ENCODE measurements at regions not wholly inside any gene's neighbourhood (a gene's known extent, or its start where the extent isn't known, plus 50 kb on each side); places are given as distances from the start of the nearest gene placed in this dataset.

- peak; percentile 30 for DNase-seq
Measured at GRCh38 chr7:25968205-25968993, 183.6 kb upstream of the NFE2L3 start.

DNA sequence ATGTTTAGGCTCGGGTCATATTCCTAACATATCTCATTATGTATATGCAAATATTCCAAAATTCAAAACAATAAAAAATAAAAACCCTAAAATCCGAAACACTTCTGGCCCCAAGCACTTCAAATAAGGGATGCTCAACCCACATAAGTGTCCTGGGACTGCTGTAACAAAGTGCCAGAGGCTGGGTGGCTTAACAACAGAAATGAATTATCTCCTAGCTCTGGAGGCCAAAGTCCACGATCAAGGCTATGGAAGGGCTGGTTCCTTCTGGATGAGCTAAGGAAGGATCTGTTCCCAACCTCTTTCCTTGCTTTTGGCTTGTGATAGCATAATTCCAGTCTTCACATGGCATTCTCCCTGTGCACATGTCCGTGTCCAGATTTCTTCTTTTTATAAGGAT is 181.6 kb upstream of the NFE2L3 start:
- no peak for DNase-seq

- no peak for DNase-seq
Measured at GRCh38 chr7:25970911-25971310, 181.1 kb upstream of the NFE2L3 start.

DNA sequence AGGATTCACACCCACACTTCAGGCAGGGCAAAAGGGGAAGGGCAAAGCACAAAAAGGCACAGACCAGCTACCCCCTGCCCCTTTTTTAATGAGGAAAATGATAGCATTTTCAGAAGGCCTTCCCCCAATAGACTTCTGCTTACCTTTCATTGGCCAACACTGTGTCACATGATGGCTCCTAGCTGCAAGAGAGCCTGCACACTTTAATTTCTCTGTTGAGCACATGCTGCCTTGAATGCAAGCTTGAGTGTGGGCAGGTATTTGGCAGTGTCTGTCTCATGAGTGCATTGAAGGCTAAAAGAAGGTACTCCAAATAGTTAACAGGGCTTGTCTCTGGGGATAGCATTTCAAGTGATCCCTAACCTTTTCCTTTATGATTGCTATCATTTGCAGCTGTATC is 175.4 kb upstream of the NFE2L3 start:
- no peak for DNase-seq

- DNase-seq: no peak
Measured at GRCh38 chr7:25978466-25978865, 173.5 kb upstream of the NFE2L3 start.

DNA sequence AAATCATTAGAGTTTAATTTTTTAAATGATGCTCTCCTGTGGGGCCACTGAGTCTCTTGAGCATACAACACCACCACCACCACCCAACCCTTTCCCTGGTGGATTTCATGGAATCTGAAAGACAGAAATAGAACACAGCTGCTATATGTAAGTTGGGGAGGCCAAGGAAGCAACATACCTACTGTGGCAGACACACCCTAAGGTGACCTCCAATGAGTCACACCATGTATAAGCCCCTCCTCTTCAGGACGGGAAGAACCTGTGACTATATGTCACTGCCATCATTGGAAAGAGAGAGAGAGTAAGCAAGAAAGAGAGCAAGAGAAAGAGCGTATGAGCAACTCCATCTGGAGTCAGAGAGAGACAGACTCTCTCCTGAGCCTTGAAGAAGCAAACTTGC is 172.4 kb upstream of the NFE2L3 start:
- DNase-seq: no peak

DNA sequence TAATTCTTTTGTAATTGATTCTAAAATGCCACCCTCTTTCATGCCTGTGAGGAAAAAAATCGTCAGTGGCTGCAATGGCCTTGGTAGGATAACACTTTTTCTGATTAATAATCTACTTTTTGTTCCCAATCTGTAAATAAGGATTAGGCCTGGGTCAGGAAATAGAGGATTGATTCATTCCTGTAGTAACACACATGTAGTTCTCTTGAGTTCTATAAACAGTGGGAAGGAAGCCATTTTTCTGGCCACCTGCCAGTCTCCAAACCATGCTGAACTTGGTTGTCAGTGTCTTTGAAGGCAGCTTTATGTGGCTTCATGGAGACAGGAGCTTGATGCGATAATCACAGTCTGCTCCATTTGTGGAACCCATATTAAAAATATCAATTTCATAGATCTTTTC is 169.3 kb upstream of the NFE2L3 start:
- DNase-seq: no peak

- DNase-seq: no peak
Measured at GRCh38 chr7:25985196-25985595, 166.8 kb upstream of the NFE2L3 start.

DNA sequence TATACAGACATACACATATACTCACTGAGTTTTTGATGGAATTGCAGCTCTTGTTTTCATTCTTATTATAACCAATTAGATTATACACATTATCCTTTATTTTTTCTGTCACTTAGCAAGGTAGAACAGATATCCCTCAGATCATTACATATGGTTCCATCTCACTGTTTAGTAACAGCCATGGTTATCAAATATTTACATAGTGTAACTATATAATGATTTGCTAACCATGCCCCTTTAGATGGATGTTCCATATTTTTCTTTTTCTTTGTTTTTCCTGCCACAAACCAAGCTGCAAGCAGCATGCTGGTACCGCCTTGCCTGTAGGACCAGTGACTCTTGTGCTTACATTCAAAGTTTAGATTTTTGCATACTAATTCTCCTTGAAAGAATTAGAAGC is 163.4 kb upstream of the NFE2L3 start:
- DNase-seq: no peak

- no peak for DNase-seq
Measured at GRCh38 chr7:25989140-25989705, 162.8 kb upstream of the NFE2L3 start.

DNA sequence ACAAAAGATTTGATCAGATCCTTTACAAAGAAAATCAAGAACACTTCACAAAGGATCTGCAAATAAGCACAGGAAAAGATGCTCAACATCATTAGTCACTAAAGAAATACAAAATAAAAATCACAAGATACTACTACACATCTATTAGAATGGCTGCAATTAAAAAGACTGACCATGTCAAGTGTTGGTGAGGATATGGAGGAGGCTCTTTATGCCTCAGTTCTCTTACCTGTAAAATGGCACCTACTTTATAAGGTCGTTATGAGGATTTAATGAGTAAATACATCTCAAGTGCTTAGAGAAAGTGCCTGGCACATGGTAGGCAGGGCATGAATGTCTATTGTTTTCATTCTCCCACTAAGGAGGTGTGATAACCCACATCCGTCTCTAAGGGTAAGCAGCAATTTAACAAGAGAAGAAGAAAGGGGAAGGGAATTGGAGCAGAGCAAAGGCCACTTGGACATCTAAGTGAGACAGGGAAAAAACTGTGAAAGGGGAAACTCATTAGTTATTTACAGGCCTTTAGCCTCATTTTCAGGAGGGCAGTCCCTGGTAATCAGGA is 157.5 kb upstream of the NFE2L3 start:
- peak; percentile 12 for DNase-seq

- DNase-seq: no peak
Measured at GRCh38 chr7:25995216-25995615, 156.8 kb upstream of the NFE2L3 start.

- no peak for DNase-seq
Measured at GRCh38 chr7:25996006-25996408, 156.0 kb upstream of the NFE2L3 start.

DNA sequence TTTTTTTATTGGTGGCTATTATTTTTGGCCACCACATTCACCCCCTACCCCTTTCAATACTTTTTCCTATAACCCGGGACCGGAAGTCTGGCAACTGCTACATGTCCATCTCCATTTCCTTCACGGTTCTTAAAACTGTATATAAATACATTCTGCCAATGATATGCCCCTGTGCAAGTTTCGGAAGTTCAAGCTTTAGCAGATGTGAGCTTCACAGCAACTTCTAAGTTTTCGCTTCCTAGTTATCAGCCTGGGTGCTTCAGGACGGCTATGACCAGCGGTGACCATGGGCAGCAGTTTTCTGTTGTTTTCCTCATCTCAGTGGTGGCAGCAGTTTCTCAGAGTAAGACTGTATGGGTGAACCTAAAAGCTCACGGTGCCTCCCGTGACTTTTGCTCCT is 153.5 kb upstream of the NFE2L3 start:
- DNase-seq: no peak

DNA sequence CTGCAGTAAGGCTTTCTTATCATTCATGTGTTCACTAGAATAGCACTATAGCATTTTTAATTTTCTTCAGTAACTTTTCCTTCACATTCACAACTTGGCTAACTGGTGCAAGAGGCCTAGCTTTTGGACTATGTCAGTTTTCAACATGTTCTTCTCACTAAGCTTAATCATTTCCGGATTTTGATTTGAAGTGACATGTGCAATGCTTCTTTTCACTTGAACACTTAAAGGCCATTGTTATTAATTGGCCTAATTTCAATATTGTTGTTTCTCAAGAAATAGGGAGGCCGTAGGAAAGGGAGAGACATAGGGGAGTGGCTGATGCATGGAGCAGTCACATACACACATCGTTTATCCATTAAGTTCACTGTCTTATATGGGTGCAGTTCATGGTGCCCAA is 151.2 kb upstream of the NFE2L3 start:
- no peak for DNase-seq

GRCh38 chr7:26001662-26002244 is 150.2 kb upstream of the NFE2L3 start:
- no peak for DNase-seq

- no peak for DNase-seq
Measured at GRCh38 chr7:26005683-26006410, 146.2 kb upstream of the NFE2L3 start.

GRCh38 chr7:26006426-26006825 is 145.6 kb upstream of the NFE2L3 start:
- DNase-seq: no peak

DNA sequence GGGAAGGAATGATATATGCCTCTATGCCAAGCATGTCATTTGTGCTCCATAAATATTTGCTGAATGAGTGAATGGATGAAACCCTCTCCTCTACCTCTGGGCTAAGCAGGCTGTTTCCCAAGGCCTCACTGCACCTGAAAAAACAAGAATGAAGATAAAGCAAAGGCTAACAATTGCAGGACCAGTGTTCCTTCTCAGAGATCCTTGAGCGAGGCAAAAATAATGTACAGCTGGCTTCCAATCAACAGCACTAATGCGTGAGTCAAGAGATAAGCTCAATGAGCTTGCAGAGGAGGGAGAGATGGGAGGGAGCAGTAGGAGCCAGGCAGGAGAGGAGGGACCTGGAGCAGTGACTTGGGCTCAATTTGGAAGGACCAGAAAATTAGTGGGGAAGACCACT is 144.5 kb upstream of the NFE2L3 start:
- no peak for DNase-seq

- DNase-seq: no peak
Measured at GRCh38 chr7:26008428-26008827, 143.6 kb upstream of the NFE2L3 start.

GRCh38 chr7:26011039-26011696 is 140.8 kb upstream of the NFE2L3 start:
- DNase-seq: no peak

DNA sequence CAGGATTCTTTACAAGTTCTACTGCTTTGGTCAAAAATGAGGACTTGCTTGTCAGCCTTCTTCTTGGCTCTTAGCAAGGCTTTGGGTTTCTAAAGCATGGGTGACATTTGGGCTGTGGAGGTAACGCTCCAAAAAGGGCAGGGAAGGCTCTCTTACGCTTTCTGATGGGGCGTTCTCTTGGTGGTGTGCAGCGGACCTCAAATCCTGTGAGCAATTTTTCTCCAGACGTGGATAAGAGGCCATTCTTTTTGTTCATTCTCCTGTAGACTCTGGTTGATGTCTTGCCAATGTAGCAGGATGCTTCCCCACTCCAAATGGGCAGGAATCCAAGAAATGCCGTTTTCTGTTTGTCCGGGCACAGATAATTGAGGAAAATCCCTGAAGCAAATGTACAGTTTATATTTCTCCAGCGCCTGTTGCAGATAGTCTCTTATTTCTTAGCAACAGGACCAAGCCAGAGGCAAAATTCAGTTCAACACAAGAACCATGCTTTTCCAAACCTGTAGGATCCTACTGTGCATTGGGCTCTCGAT is 138.4 kb upstream of the NFE2L3 start:
- DNase-seq: no peak

- no peak for DNase-seq
Measured at GRCh38 chr7:26022982-26023381, 129.0 kb upstream of the NFE2L3 start.

Measured in CD4-positive, alpha-beta T cell treated with Interleukin-21 for 1 hour (primary cell).